A673 (cell line): ENCODE measurements at regions not wholly inside any gene's neighbourhood (a gene's known extent, or its start where the extent isn't known, plus 50 kb on each side); places are given as distances from the start of the nearest gene placed in this dataset.

Experiments
- EZH2 ChIP-seq: fragments of 200-600 bp; sonication (generic); IDR thresholded peaks from 2 replicates; pipeline ENCODE4 v1.6.1; 2017; ENCODE audit warnings: borderline replicate concordance, low read depth, mild to moderate bottlenecking, mixed read lengths, antibody characterized with exemption, low read length; ENCODE audit not compliant: poor library complexity, severe bottlenecking
- TF ChIP-seq, protein P1 (sequence below): fragments of 300-800, 200-600 bp; sonication (generic); conservative IDR thresholded peaks from 2 replicates; pipeline ENCODE4 v1.5.1; 2017; ENCODE audit warnings: low read depth, mild to moderate bottlenecking, antibody characterized with exemption, low read length, moderate library complexity, mixed read lengths

DNA sequence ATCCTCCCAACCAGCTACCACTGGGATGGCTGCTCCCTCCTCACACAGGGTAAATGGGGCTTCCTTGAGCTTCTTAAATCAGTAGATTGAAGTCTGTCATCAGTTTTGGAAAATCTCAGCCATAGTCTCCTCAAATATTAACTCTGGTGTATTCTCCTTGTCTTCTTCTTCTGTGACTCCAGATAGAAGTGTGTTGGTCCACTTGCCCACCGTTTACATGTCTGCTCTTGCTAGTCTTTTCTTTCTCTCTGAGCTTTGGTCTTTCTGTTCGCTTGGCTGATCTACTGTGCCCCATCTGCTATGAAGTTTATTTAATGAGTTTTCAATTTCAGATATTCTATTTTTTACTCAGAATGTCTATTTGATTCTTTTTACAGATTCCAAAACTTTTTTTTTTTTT, 281.7 kb upstream of the HDAC4 start:
- TF ChIP-seq, protein P1, sequence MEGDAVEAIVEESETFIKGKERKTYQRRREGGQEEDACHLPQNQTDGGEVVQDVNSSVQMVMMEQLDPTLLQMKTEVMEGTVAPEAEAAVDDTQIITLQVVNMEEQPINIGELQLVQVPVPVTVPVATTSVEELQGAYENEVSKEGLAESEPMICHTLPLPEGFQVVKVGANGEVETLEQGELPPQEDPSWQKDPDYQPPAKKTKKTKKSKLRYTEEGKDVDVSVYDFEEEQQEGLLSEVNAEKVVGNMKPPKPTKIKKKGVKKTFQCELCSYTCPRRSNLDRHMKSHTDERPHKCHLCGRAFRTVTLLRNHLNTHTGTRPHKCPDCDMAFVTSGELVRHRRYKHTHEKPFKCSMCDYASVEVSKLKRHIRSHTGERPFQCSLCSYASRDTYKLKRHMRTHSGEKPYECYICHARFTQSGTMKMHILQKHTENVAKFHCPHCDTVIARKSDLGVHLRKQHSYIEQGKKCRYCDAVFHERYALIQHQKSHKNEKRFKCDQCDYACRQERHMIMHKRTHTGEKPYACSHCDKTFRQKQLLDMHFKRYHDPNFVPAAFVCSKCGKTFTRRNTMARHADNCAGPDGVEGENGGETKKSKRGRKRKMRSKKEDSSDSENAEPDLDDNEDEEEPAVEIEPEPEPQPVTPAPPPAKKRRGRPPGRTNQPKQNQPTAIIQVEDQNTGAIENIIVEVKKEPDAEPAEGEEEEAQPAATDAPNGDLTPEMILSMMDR: no peak
- no peak for TF ChIP-seq EZH2
